ENCODE measurements at regions not wholly inside any gene's neighbourhood (a gene's known extent, or its start where the extent isn't known, plus 50 kb on each side); places are given as distances from the start of the nearest gene placed in this dataset.

- DNase-seq, result no peak
Observed at GRCh38 chrX:39360101-39360500, 558.8 kb downstream of the MID1IP1 start.

- no peak for DNase-seq
Observed at GRCh38 chrX:39361736-39362135, 560.5 kb downstream of the MID1IP1 start.

- DNase-seq, result no peak
Observed at GRCh38 chrX:39367416-39367815, 566.2 kb downstream of the MID1IP1 start.

GRCh38 chrX:39372115-39372514 is 570.9 kb downstream of the MID1IP1 start:
- DNase-seq, result no peak

GRCh38 chrX:39377157-39377556 is 575.9 kb downstream of the MID1IP1 start:
- no peak for DNase-seq

GRCh38 chrX:39377773-39378172 is 576.5 kb downstream of the MID1IP1 start:
- DNase-seq, result no peak

GRCh38 chrX:39381422-39381821 is 580.2 kb downstream of the MID1IP1 start:
- DNase-seq, result no peak

- no peak for DNase-seq
Observed at GRCh38 chrX:39384996-39385395, 583.7 kb downstream of the MID1IP1 start.

- no peak for DNase-seq
Observed at GRCh38 chrX:39388730-39389129, 587.5 kb downstream of the MID1IP1 start.

- DNase-seq, result no peak
Observed at GRCh38 chrX:39396358-39396995, 595.2 kb downstream of the MID1IP1 start.

- DNase-seq, result no peak
Observed at GRCh38 chrX:39397561-39398199, 596.4 kb downstream of the MID1IP1 start.

GRCh38 chrX:39398215-39398962 is 597.1 kb downstream of the MID1IP1 start:
- DNase-seq, result no peak

GRCh38 chrX:39398963-39399261 is 597.7 kb downstream of the MID1IP1 start:
- no peak for DNase-seq

GRCh38 chrX:39399387-39399786 is 598.1 kb downstream of the MID1IP1 start:
- DNase-seq, result no peak

GRCh38 chrX:39401483-39402110 is 600.3 kb downstream of the MID1IP1 start:
- DNase-seq, result no peak

GRCh38 chrX:39402158-39402557 is 600.9 kb downstream of the MID1IP1 start:
- DNase-seq, result no peak

- DNase-seq, result no peak
Observed at GRCh38 chrX:39406799-39407198, 605.5 kb downstream of the MID1IP1 start.

- DNase-seq, result no peak
Observed at GRCh38 chrX:39409246-39409917, 608.1 kb downstream of the MID1IP1 start.

GRCh38 chrX:39414290-39414854 is 613.1 kb downstream of the MID1IP1 start:
- DNase-seq, result no peak

- DNase-seq, result no peak
Observed at GRCh38 chrX:39416547-39417260, 615.4 kb downstream of the MID1IP1 start.

GRCh38 chrX:39418254-39418704 is 617.0 kb downstream of the MID1IP1 start:
- DNase-seq, result no peak
